ENCODE measurements at regions not wholly inside any gene's neighbourhood (a gene's known extent, or its start where the extent isn't known, plus 50 kb on each side); places are given as distances from the start of the nearest gene placed in this dataset.

GRCh38 chr10:128633864-128634540 lies 507.8 kb upstream of the MKI67 start:
- H3K9me3 ChIP-seq (ENCODE audit: control insufficient read depth in 2 of 2, low read length in 2 of 2) = no peaks in the 10 kb centered on the region
- no peak overlapping the region for H3K27ac ChIP-seq (ENCODE audit: low read length)
- H3K27me3 ChIP-seq (ENCODE audit: control insufficient read depth in 1 of 2, insufficient read depth in 2 of 2, low read length in 2 of 2) = no peaks in the 10 kb centered on the region
- H3K4me3 ChIP-seq (ENCODE audit: low read length in 2 of 2) = no peak overlapping the region
- no peaks in the 10 kb centered on the region for H3K36me3 ChIP-seq (ENCODE audit: control insufficient read depth in 2 of 2, insufficient read depth in 2 of 2, low read length in 2 of 2)
- H3K9ac ChIP-seq (ENCODE audit: low read length in 2 of 2) = no peak overlapping the region
- H3K4me1 ChIP-seq (ENCODE audit: control insufficient read depth, insufficient read depth, low read length) = no peaks in the 10 kb centered on the region

GRCh38 chr10:128642023-128642422 lies 515.8 kb upstream of the MKI67 start:
- Histone ChIP-seq H3K36me3 (ENCODE audit: control insufficient read depth in 2 of 2, insufficient read depth in 2 of 2, low read length in 2 of 2) (no peaks in the 10 kb centered on the region), H3K9ac (ENCODE audit: low read length in 2 of 2) (no peak overlapping the region), H3K4me1 (ENCODE audit: control insufficient read depth, insufficient read depth, low read length) (no peaks in the 10 kb centered on the region), H3K4me3 (ENCODE audit: low read length in 2 of 2) (no peak overlapping the region), H3K27me3 (ENCODE audit: control insufficient read depth in 1 of 2, insufficient read depth in 2 of 2, low read length in 2 of 2) (no peaks in the 10 kb centered on the region), H3K9me3 (ENCODE audit: control insufficient read depth in 2 of 2, low read length in 2 of 2) (no peaks in the 10 kb centered on the region), H3K27ac (ENCODE audit: low read length) (no peak overlapping the region)

- Histone ChIP-seq H3K9me3 (ENCODE audit: control insufficient read depth in 2 of 2, low read length in 2 of 2) (no peaks in the 10 kb centered on the region), H3K27me3 (ENCODE audit: control insufficient read depth in 1 of 2, insufficient read depth in 2 of 2, low read length in 2 of 2) (no peaks in the 10 kb centered on the region), H3K27ac (ENCODE audit: low read length) (no peak overlapping the region), H3K4me3 (ENCODE audit: low read length in 2 of 2) (no peak overlapping the region), H3K9ac (ENCODE audit: low read length in 2 of 2) (no peak overlapping the region), H3K36me3 (ENCODE audit: control insufficient read depth in 2 of 2, insufficient read depth in 2 of 2, low read length in 2 of 2) (no peaks in the 10 kb centered on the region), H3K4me1 (ENCODE audit: control insufficient read depth, insufficient read depth, low read length) (no peaks in the 10 kb centered on the region)
Observed at GRCh38 chr10:128642502-128642901, 516.3 kb upstream of the MKI67 start.

GRCh38 chr10:128643658-128644057 lies 517.4 kb upstream of the MKI67 start:
- no peaks in the 10 kb centered on the region for H3K4me1 ChIP-seq (ENCODE audit: control insufficient read depth, insufficient read depth, low read length)
- no peak overlapping the region for H3K27ac ChIP-seq (ENCODE audit: low read length)
- H3K36me3 ChIP-seq (ENCODE audit: control insufficient read depth in 2 of 2, insufficient read depth in 2 of 2, low read length in 2 of 2) = no peaks in the 10 kb centered on the region
- H3K9me3 ChIP-seq (ENCODE audit: control insufficient read depth in 2 of 2, low read length in 2 of 2) = no peaks in the 10 kb centered on the region
- H3K4me3 ChIP-seq (ENCODE audit: low read length in 2 of 2) = no peak overlapping the region
- H3K9ac ChIP-seq (ENCODE audit: low read length in 2 of 2) = no peak overlapping the region
- no peaks in the 10 kb centered on the region for H3K27me3 ChIP-seq (ENCODE audit: control insufficient read depth in 1 of 2, insufficient read depth in 2 of 2, low read length in 2 of 2)

- Histone ChIP-seq H3K27me3 (ENCODE audit: control insufficient read depth in 1 of 2, insufficient read depth in 2 of 2, low read length in 2 of 2) (no peaks in the 10 kb centered on the region), H3K9ac (ENCODE audit: low read length in 2 of 2) (no peak overlapping the region), H3K4me1 (ENCODE audit: control insufficient read depth, insufficient read depth, low read length) (no peaks in the 10 kb centered on the region), H3K27ac (ENCODE audit: low read length) (no peak overlapping the region), H3K4me3 (ENCODE audit: low read length in 2 of 2) (no peak overlapping the region), H3K36me3 (ENCODE audit: control insufficient read depth in 2 of 2, insufficient read depth in 2 of 2, low read length in 2 of 2) (no peaks in the 10 kb centered on the region), H3K9me3 (ENCODE audit: control insufficient read depth in 2 of 2, low read length in 2 of 2) (no peaks in the 10 kb centered on the region)
Observed at GRCh38 chr10:128645486-128645885, 519.3 kb upstream of the MKI67 start.

- no peaks in the 10 kb centered on the region for H3K36me3 ChIP-seq (ENCODE audit: control insufficient read depth in 2 of 2, insufficient read depth in 2 of 2, low read length in 2 of 2)
- H3K27ac ChIP-seq (ENCODE audit: low read length) = no peak overlapping the region
- H3K27me3 ChIP-seq (ENCODE audit: control insufficient read depth in 1 of 2, insufficient read depth in 2 of 2, low read length in 2 of 2) = no peaks in the 10 kb centered on the region
- no peak overlapping the region for H3K9ac ChIP-seq (ENCODE audit: low read length in 2 of 2)
- H3K4me3 ChIP-seq (ENCODE audit: low read length in 2 of 2) = no peak overlapping the region
- H3K4me1 ChIP-seq (ENCODE audit: control insufficient read depth, insufficient read depth, low read length) = no peaks in the 10 kb centered on the region
- peaks cover 0 to 2% of the 10 kb centered on the region in 2 donors for H3K9me3 ChIP-seq (ENCODE audit: control insufficient read depth in 2 of 2, low read length in 2 of 2)
Observed at GRCh38 chr10:128646956-128647355, 520.7 kb upstream of the MKI67 start.

GRCh38 chr10:128657548-128657947 lies 531.3 kb upstream of the MKI67 start:
- no peak overlapping the region for H3K27ac ChIP-seq (ENCODE audit: low read length)
- no peak overlapping the region for H3K9ac ChIP-seq (ENCODE audit: low read length in 2 of 2)
- no peaks in the 10 kb centered on the region for H3K9me3 ChIP-seq (ENCODE audit: control insufficient read depth in 2 of 2, low read length in 2 of 2)
- no peaks in the 10 kb centered on the region for H3K27me3 ChIP-seq (ENCODE audit: control insufficient read depth in 1 of 2, insufficient read depth in 2 of 2, low read length in 2 of 2)
- no peaks in the 10 kb centered on the region for H3K36me3 ChIP-seq (ENCODE audit: control insufficient read depth in 2 of 2, insufficient read depth in 2 of 2, low read length in 2 of 2)
- no peak overlapping the region for H3K4me3 ChIP-seq (ENCODE audit: low read length in 2 of 2)
- H3K4me1 ChIP-seq (ENCODE audit: control insufficient read depth, insufficient read depth, low read length) = no peaks in the 10 kb centered on the region

GRCh38 chr10:128660726-128661125 lies 534.5 kb upstream of the MKI67 start:
- Histone ChIP-seq H3K9ac (ENCODE audit: low read length in 2 of 2) (no peak overlapping the region), H3K4me3 (ENCODE audit: low read length in 2 of 2) (no peak overlapping the region), H3K9me3 (ENCODE audit: control insufficient read depth in 2 of 2, low read length in 2 of 2) (no peaks in the 10 kb centered on the region), H3K27ac (ENCODE audit: low read length) (no peak overlapping the region), H3K4me1 (ENCODE audit: control insufficient read depth, insufficient read depth, low read length) (no peaks in the 10 kb centered on the region), H3K27me3 (ENCODE audit: control insufficient read depth in 1 of 2, insufficient read depth in 2 of 2, low read length in 2 of 2) (no peaks in the 10 kb centered on the region), H3K36me3 (ENCODE audit: control insufficient read depth in 2 of 2, insufficient read depth in 2 of 2, low read length in 2 of 2) (no peaks in the 10 kb centered on the region)

GRCh38 chr10:128661404-128662197 lies 535.4 kb upstream of the MKI67 start:
- Histone ChIP-seq H3K27ac (ENCODE audit: low read length) (no peak overlapping the region), H3K27me3 (ENCODE audit: control insufficient read depth in 1 of 2, insufficient read depth in 2 of 2, low read length in 2 of 2) (no peaks in the 10 kb centered on the region), H3K4me1 (ENCODE audit: control insufficient read depth, insufficient read depth, low read length) (no peaks in the 10 kb centered on the region), H3K4me3 (ENCODE audit: low read length in 2 of 2) (no peak overlapping the region), H3K9me3 (ENCODE audit: control insufficient read depth in 2 of 2, low read length in 2 of 2) (no peaks in the 10 kb centered on the region), H3K36me3 (ENCODE audit: control insufficient read depth in 2 of 2, insufficient read depth in 2 of 2, low read length in 2 of 2) (no peaks in the 10 kb centered on the region), H3K9ac (ENCODE audit: low read length in 2 of 2) (no peak overlapping the region)

GRCh38 chr10:128662520-128662919 lies 536.3 kb upstream of the MKI67 start:
- Histone ChIP-seq H3K9ac (ENCODE audit: low read length in 2 of 2) (no peak overlapping the region), H3K4me1 (ENCODE audit: control insufficient read depth, insufficient read depth, low read length) (no peaks in the 10 kb centered on the region), H3K27ac (ENCODE audit: low read length) (no peak overlapping the region), H3K36me3 (ENCODE audit: control insufficient read depth in 2 of 2, insufficient read depth in 2 of 2, low read length in 2 of 2) (no peaks in the 10 kb centered on the region), H3K27me3 (ENCODE audit: control insufficient read depth in 1 of 2, insufficient read depth in 2 of 2, low read length in 2 of 2) (no peaks in the 10 kb centered on the region), H3K4me3 (ENCODE audit: low read length in 2 of 2) (no peak overlapping the region), H3K9me3 (ENCODE audit: control insufficient read depth in 2 of 2, low read length in 2 of 2) (no peaks in the 10 kb centered on the region)

- Histone ChIP-seq H3K36me3 (ENCODE audit: control insufficient read depth in 2 of 2, insufficient read depth in 2 of 2, low read length in 2 of 2) (no peaks in the 10 kb centered on the region), H3K27ac (ENCODE audit: low read length) (no peak overlapping the region), H3K9me3 (ENCODE audit: control insufficient read depth in 2 of 2, low read length in 2 of 2) (no peaks in the 10 kb centered on the region), H3K9ac (ENCODE audit: low read length in 2 of 2) (no peak overlapping the region), H3K4me1 (ENCODE audit: control insufficient read depth, insufficient read depth, low read length) (no peaks in the 10 kb centered on the region), H3K27me3 (ENCODE audit: control insufficient read depth in 1 of 2, insufficient read depth in 2 of 2, low read length in 2 of 2) (no peaks in the 10 kb centered on the region), H3K4me3 (ENCODE audit: low read length in 2 of 2) (no peak overlapping the region)
Observed at GRCh38 chr10:128664729-128665128, 538.5 kb upstream of the MKI67 start.
